ENCODE measurements at regions not wholly inside any gene's neighbourhood (a gene's known extent, or its start where the extent isn't known, plus 50 kb on each side); places are given as distances from the start of the nearest gene placed in this dataset.

GRCh38 chr9:81530846-81531245, 158.5 kb downstream of the TLE1 start:
- Histone ChIP-seq H3K27me3 (ENCODE audit: control insufficient read depth, extremely low read depth, insufficient read depth, low read length) (no peaks in the 10 kb centered on the region), H2AFZ (ENCODE audit: control insufficient read depth, low read length) (no peak overlapping the region), H3K79me2 (ENCODE audit: control insufficient read depth, insufficient read depth, low read length) (no peaks in the 10 kb centered on the region), H3K4me1 (ENCODE audit: control insufficient read depth, extremely low read depth, insufficient read depth, low read length) (peaks cover 6% of the 10 kb centered on the region), H3K9me1 (ENCODE audit: control insufficient read depth, extremely low read depth, insufficient read depth, low read length) (no peaks in the 10 kb centered on the region), H4K20me1 (ENCODE audit: control insufficient read depth, extremely low read depth, insufficient read depth, low read length) (no peaks in the 10 kb centered on the region), H3K9me3 (ENCODE audit: control insufficient read depth, low read depth, low read length) (no peaks in the 10 kb centered on the region), H3K27ac (ENCODE audit: control insufficient read depth, insufficient read depth, low read length) (no peak overlapping the region), H3K9ac (ENCODE audit: control insufficient read depth, extremely low read depth, insufficient read depth, low read length) (no peak overlapping the region), H3K4me2 (ENCODE audit: control insufficient read depth, extremely low read depth, insufficient read depth, low read depth, low read length) (no peak overlapping the region), H3K36me3 (ENCODE audit: control insufficient read depth in 2 of 2, extremely low read depth in 1 of 2, insufficient read depth in 2 of 2, low read length in 2 of 2) (no peaks in the 10 kb centered on the region), H3K4me3 (ENCODE audit: control insufficient read depth in 2 of 3, extremely low read depth in 1 of 3, insufficient read depth in 2 of 3, low read depth in 1 of 3, low read length in 3 of 3) (no peak overlapping the region)
- dilution Hi-C loops (cut with MboI; ENCODE audit: extremely low pct_ligation_motif_present, low sequenced_read_pairs) = no loop called here
- FAIRE-seq = no peak
- no peak for TF ChIP-seq CTCF (optimal IDR thresholded peaks at IDR 0.05 in 1 of 3, IDR thresholded peaks at IDR 0.05 in 1 of 3, conservative IDR thresholded peaks at IDR 0.05 in 1 of 3; ENCODE audit: extremely low read depth in 1 of 3, insufficient read depth in 2 of 3, low read length in 3 of 3)
- no peak for TF ChIP-seq EZH2 (IDR thresholded peaks at IDR 0.05; ENCODE audit: low read length)
- no peak for DNase-seq (ENCODE audit: low read depth, low spot score)

- no peaks in the 10 kb centered on the region for H3K36me3 ChIP-seq (ENCODE audit: control insufficient read depth in 2 of 2, extremely low read depth in 1 of 2, insufficient read depth in 2 of 2, low read length in 2 of 2)
- no peak overlapping the region for H2AFZ ChIP-seq (ENCODE audit: control insufficient read depth, low read length)
- dilution Hi-C loops (cut with MboI; ENCODE audit: extremely low pct_ligation_motif_present, low sequenced_read_pairs) = no loop called here
- no peak overlapping the region for H3K4me2 ChIP-seq (ENCODE audit: control insufficient read depth, extremely low read depth, insufficient read depth, low read depth, low read length)
- H3K79me2 ChIP-seq (ENCODE audit: control insufficient read depth, insufficient read depth, low read length) = no peaks in the 10 kb centered on the region
- TF ChIP-seq CTCF (optimal IDR thresholded peaks at IDR 0.05 in 1 of 3, IDR thresholded peaks at IDR 0.05 in 1 of 3, conservative IDR thresholded peaks at IDR 0.05 in 1 of 3; ENCODE audit: extremely low read depth in 1 of 3, insufficient read depth in 2 of 3, low read length in 3 of 3) = no peak
- no peak for TF ChIP-seq EZH2 (IDR thresholded peaks at IDR 0.05; ENCODE audit: low read length)
- H3K9me1 ChIP-seq (ENCODE audit: control insufficient read depth, extremely low read depth, insufficient read depth, low read length) = no peaks in the 10 kb centered on the region
- no peak overlapping the region for H3K9ac ChIP-seq (ENCODE audit: control insufficient read depth, extremely low read depth, insufficient read depth, low read length)
- FAIRE-seq (no peak), DNase-seq (ENCODE audit: low read depth, low spot score) (no peak)
- no peaks in the 10 kb centered on the region for H3K9me3 ChIP-seq (ENCODE audit: control insufficient read depth, low read depth, low read length)
- H3K27me3 ChIP-seq (ENCODE audit: control insufficient read depth, extremely low read depth, insufficient read depth, low read length) = no peaks in the 10 kb centered on the region
- peaks cover 6% of the 10 kb centered on the region for H3K4me1 ChIP-seq (ENCODE audit: control insufficient read depth, extremely low read depth, insufficient read depth, low read length)
- H3K27ac ChIP-seq (ENCODE audit: control insufficient read depth, insufficient read depth, low read length) = no peak overlapping the region
- no peak overlapping the region for H3K4me3 ChIP-seq (ENCODE audit: control insufficient read depth in 2 of 3, extremely low read depth in 1 of 3, insufficient read depth in 2 of 3, low read depth in 1 of 3, low read length in 3 of 3)
- H4K20me1 ChIP-seq (ENCODE audit: control insufficient read depth, extremely low read depth, insufficient read depth, low read length) = no peaks in the 10 kb centered on the region
Measured at GRCh38 chr9:81530310-81530810, 159.0 kb downstream of the TLE1 start.
